ENCODE measurements at regions not wholly inside any gene's neighbourhood (a gene's known extent, or its start where the extent isn't known, plus 50 kb on each side); places are given as distances from the start of the nearest gene placed in this dataset.

DNA sequence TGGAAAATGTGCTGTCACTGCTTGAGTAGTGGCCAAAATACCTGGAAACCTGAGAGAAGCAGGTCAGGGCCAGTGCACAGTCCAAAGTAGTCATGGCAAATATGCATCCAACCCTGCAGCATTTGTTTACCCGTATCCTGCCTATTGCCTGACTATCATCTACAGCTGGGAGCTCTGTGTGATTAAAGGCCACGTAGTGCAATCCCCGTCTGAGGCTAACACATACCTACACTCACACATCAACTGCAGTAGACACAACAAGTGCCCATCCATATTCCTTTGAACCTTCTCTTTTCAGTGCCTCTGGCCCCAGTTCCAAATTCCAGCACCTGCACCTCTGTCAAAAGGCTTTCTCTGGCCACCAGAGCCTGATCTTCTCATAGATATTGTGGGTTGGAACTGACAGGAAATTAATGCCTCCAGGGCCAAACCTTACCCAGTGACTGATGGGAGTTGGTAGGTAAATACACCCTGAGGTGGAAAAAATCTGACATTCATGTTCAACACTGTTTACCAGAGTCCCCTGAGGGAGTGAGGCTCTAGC lies 383.0 kb downstream of the SETD4 start:
- H3K27ac ChIP-seq (ENCODE audit: low read depth, low read length), result no peak overlapping the region
- H3K4me3 ChIP-seq (ENCODE audit: low read depth, low read length), result no peak overlapping the region
- H3K27me3 ChIP-seq (ENCODE audit: insufficient read depth, low read length), result no peaks in the 10 kb centered on the region
- H2AFZ ChIP-seq (ENCODE audit: low read length, unreplicated experiment), result no peak overlapping the region
- H3K79me2 ChIP-seq (ENCODE audit: control insufficient read depth, insufficient read depth, low read length, unreplicated experiment), result no peaks in the 10 kb centered on the region
- no peaks in the 10 kb centered on the region for H3K4me1 ChIP-seq (ENCODE audit: control insufficient read depth, insufficient read depth, low read length, unreplicated experiment)
- no peaks in the 10 kb centered on the region for H3K36me3 ChIP-seq (ENCODE audit: insufficient read depth, low read length)

DNA sequence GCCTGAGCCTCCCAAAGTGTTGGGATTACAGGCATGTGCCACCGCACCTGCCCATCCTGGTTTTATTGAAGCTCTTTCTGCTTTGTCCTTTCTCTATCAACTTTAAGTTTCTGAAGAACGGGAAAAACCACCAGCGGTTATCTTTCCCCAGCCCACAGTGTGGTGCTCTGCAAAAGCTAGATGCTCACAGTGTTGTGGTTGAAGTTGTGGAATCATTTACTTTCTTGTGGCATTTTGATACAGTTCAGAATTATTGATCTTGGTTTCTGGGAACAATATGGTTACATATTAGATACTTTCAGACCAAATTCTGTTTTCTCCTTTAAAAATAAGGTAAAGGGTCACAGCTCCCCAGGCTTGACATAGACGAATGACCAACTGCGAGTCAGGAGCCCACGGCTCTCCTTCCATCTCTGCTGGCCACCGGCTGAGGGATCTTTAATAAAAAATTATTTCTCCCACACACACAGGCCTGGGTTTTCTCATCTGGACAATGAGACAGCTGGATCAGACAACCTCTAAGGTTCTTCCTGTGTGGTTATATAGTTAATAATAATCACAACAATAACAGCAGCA lies 385.3 kb downstream of the SETD4 start:
- no peaks in the 10 kb centered on the region for H3K4me1 ChIP-seq (ENCODE audit: control insufficient read depth, insufficient read depth, low read length, unreplicated experiment)
- H3K36me3 ChIP-seq (ENCODE audit: insufficient read depth, low read length), result no peaks in the 10 kb centered on the region

DNA sequence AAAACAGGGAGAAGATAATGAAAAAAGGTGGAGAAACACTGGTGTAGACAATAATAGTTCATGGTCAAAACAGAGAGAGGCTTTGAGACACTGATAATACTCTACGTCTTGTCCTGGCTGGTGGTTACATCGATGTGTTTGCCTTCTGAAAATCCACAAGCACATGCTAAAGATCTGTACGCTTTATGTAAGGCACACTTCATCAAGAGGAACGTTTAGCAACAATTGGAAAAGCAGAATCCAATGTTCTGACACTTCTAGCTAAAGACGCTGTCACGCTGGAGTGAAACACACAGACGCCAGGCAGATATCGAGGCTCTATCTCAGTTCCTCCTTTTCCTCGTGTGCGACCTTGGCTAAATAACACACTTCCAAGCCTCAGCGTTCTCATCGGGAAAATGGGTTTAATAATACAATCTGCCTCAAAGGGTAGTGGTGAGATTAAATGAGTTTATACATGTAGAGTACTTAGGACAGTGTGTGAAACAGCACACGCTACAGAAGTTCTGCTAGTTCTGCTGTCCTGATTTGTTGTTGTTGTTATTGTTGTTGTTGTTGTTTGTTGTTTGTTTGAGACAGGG lies 386.1 kb downstream of the SETD4 start:
- Histone ChIP-seq H3K27me3 (ENCODE audit: insufficient read depth, low read length) (no peaks in the 10 kb centered on the region), H3K4me1 (ENCODE audit: control insufficient read depth, insufficient read depth, low read length, unreplicated experiment) (no peaks in the 10 kb centered on the region), H3K79me2 (ENCODE audit: control insufficient read depth, insufficient read depth, low read length, unreplicated experiment) (no peaks in the 10 kb centered on the region), H2AFZ (ENCODE audit: low read length, unreplicated experiment) (no peak overlapping the region), H3K4me3 (ENCODE audit: low read depth, low read length) (no peak overlapping the region), H3K27ac (ENCODE audit: low read depth, low read length) (no peak overlapping the region), H3K36me3 (ENCODE audit: insufficient read depth, low read length) (no peaks in the 10 kb centered on the region)

More for the DNA sequence above, 385.3 kb downstream of the SETD4 start:
- no peak overlapping the region for H2AFZ ChIP-seq (ENCODE audit: low read length, unreplicated experiment)
- no peaks in the 10 kb centered on the region for H3K27me3 ChIP-seq (ENCODE audit: insufficient read depth, low read length)
- no peaks in the 10 kb centered on the region for H3K79me2 ChIP-seq (ENCODE audit: control insufficient read depth, insufficient read depth, low read length, unreplicated experiment)
- H3K4me3 ChIP-seq (ENCODE audit: low read depth, low read length), result no peak overlapping the region
- no peak overlapping the region for H3K27ac ChIP-seq (ENCODE audit: low read depth, low read length)

DNA sequence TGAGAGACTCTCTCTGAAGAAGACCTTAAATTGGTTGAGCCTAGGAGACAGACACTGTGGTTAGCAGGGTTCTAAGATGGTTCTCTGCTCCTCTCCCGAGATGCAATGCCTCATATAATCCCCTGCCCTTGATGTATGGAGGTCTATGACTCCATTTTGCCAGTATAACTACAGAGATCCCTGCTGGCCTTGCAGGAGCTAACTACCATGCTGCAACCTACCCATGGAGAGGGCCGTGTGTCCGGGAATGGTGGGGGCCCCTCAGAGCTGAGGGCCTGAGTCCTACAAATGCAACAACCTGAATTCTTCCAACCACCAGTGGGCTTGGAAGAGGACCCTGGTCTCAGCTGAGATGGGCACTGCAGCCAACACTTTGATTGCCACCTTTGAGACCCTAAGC lies 388.0 kb downstream of the SETD4 start:
- H3K27ac ChIP-seq (ENCODE audit: low read depth, low read length), result no peak overlapping the region
- no peaks in the 10 kb centered on the region for H3K4me1 ChIP-seq (ENCODE audit: control insufficient read depth, insufficient read depth, low read length, unreplicated experiment)
- H3K4me3 ChIP-seq (ENCODE audit: low read depth, low read length), result no peak overlapping the region
- no peak overlapping the region for H2AFZ ChIP-seq (ENCODE audit: low read length, unreplicated experiment)
- no peaks in the 10 kb centered on the region for H3K79me2 ChIP-seq (ENCODE audit: control insufficient read depth, insufficient read depth, low read length, unreplicated experiment)
- H3K36me3 ChIP-seq (ENCODE audit: insufficient read depth, low read length), result no peaks in the 10 kb centered on the region
- H3K27me3 ChIP-seq (ENCODE audit: insufficient read depth, low read length), result 0 out of 2 replicates have a peak, but pooled peaks cover 3% of the 10 kb centered on the region

DNA sequence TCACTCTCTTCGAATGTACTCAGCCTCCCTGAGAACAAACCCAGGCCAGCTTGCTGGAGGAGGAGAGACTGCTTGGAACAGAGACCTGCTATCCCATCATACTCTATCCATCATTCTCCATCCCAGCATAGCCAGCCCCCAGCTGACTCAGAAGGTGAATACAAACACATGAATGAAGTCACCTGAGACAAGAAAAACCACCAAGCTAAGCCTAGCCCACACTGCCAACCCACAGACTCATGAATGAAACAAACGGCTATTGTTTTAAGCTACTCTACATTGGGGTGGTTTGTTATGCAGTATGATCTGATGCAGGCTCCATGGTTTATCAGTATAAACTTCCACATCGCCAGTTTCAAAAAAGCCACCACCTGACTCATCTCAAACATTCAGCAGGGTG lies 395.6 kb downstream of the SETD4 start:
- no peak overlapping the region for H3K27ac ChIP-seq (ENCODE audit: low read depth, low read length)
- no peaks in the 10 kb centered on the region for H3K4me1 ChIP-seq (ENCODE audit: control insufficient read depth, insufficient read depth, low read length, unreplicated experiment)
- H3K36me3 ChIP-seq (ENCODE audit: insufficient read depth, low read length), result no peaks in the 10 kb centered on the region
- H2AFZ ChIP-seq (ENCODE audit: low read length, unreplicated experiment), result no peak overlapping the region
- H3K4me3 ChIP-seq (ENCODE audit: low read depth, low read length), result no peak overlapping the region
- H3K27me3 ChIP-seq (ENCODE audit: insufficient read depth, low read length), result peaks cover 18% of the 10 kb centered on the region; the same call in 1 of the 2 replicates
- H3K79me2 ChIP-seq (ENCODE audit: control insufficient read depth, insufficient read depth, low read length, unreplicated experiment), result no peaks in the 10 kb centered on the region

DNA sequence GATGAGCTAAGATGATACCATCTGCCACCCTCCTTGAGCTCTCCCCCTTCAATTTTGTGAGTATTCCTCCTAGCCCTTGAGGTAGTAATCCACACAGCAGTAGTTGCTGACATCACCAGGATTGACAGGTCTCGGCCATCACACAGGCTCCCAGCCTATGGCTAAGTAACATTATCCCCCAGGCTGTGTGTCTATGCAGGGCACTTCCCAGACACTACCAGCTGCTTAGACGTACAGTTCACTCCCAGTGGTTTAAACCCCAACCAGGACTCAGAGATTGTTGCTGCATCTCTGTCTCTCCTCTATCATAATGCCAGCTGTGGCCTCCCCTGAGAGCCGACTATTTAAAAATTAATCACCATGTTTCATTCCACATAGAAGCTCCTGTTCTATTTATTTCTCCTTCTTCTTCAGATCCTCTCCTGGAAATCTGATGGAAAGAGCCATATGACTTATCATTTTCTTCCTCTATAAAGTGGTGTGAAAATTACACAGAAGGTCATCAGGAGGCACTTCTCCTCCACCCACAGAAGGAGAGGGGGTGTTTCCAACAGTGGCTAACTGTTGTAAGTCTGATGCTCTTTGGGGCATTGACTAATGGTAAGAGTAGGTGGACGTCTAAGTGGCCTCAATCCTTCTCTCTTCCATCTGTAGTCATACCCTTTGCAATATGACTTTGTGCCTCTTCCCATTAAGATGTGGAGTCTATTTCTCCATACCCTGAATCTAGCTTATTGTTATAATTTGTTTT lies 396.3 kb downstream of the SETD4 start:
- Histone ChIP-seq H3K79me2 (ENCODE audit: control insufficient read depth, insufficient read depth, low read length, unreplicated experiment) (no peaks in the 10 kb centered on the region), H3K27me3 (ENCODE audit: insufficient read depth, low read length) (peaks cover 18% of the 10 kb centered on the region; the same call in 1 of the 2 replicates), H3K4me1 (ENCODE audit: control insufficient read depth, insufficient read depth, low read length, unreplicated experiment) (no peaks in the 10 kb centered on the region), H2AFZ (ENCODE audit: low read length, unreplicated experiment) (no peak overlapping the region), H3K4me3 (ENCODE audit: low read depth, low read length) (no peak overlapping the region), H3K27ac (ENCODE audit: low read depth, low read length) (no peak overlapping the region), H3K36me3 (ENCODE audit: insufficient read depth, low read length) (no peaks in the 10 kb centered on the region)

DNA sequence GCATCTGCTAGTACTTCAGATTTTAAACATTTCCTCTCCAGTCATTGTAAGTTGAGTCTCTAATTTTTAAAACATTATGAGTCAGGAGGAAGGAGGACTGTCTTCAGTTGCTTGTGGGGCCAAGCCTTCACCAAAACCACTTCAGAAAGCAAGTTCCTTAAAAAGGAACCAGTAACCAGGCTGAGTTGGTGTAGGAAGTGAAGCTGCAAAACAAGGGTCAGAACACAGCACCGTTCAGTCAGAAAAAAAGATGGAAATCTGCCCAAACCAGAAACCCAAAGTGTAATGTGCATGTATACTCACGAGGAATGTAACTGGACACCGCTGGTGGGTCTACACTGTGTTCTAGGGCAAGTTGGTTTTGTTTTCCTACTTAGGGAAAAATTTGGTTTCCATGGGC lies 402.1 kb downstream of the SETD4 start:
- H3K27ac ChIP-seq (ENCODE audit: low read depth, low read length), result peak overlapping the region; percentile 78

DNA sequence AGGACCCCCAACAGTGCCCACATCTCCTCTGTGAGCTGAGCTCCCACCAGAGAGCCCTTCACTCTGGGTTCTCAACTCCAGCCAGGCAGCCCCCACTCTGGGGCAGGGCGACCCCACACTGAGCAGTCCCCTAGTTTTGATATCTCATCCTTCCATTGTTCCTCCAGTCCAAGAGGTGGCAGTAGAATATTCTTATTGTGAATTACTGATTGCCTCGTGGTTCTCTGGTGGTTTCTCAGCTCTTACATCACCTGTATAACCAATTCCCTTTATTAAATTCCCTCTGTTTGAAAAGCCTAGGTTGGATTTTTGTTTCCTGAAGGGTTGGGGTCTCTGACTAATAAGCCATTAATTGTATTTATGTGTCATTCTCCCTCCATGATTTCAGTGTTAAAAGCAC lies 407.5 kb downstream of the SETD4 start:
- no peak overlapping the region for H3K4me3 ChIP-seq (ENCODE audit: low read depth, low read length)
- H3K79me2 ChIP-seq (ENCODE audit: control insufficient read depth, insufficient read depth, low read length, unreplicated experiment), result no peaks in the 10 kb centered on the region
- H3K4me1 ChIP-seq (ENCODE audit: control insufficient read depth, insufficient read depth, low read length, unreplicated experiment), result peaks cover 10% of the 10 kb centered on the region
- no peaks in the 10 kb centered on the region for H3K27me3 ChIP-seq (ENCODE audit: insufficient read depth, low read length)
- H3K27ac ChIP-seq (ENCODE audit: low read depth, low read length), result no peak overlapping the region
- H3K36me3 ChIP-seq (ENCODE audit: insufficient read depth, low read length), result no peaks in the 10 kb centered on the region
- no peak overlapping the region for H2AFZ ChIP-seq (ENCODE audit: low read length, unreplicated experiment)

More for the DNA sequence above, 402.1 kb downstream of the SETD4 start:
- no peaks in the 10 kb centered on the region for H3K79me2 ChIP-seq (ENCODE audit: control insufficient read depth, insufficient read depth, low read length, unreplicated experiment)
- no peaks in the 10 kb centered on the region for H3K27me3 ChIP-seq (ENCODE audit: insufficient read depth, low read length)
- no peaks in the 10 kb centered on the region for H3K36me3 ChIP-seq (ENCODE audit: insufficient read depth, low read length)
- peak overlapping the region; percentile 99 for H2AFZ ChIP-seq (ENCODE audit: low read length, unreplicated experiment)
- H3K4me3 ChIP-seq (ENCODE audit: low read depth, low read length), result peak overlapping the region; percentile 37; the same call in 1 of the 2 replicates
- H3K4me1 ChIP-seq (ENCODE audit: control insufficient read depth, insufficient read depth, low read length, unreplicated experiment), result peaks cover 14% of the 10 kb centered on the region

DNA sequence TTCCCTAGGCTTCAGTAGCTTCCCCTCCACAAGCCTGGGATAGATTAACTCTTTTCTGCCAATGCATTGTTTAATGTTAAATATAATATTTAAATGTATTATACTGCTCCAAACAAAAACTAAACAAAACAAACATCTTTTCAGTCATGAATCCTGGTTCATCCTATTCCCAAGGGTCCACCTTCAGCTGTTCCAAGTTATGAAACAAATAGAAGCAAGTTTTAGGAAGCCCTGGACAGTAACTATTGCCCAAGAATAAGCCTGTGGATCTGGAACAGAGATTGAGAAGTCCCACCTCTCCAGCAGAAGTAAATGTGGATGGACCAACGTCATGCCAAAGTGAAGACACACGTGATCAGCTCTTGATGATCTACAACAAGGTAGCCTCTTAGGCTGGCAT lies 408.1 kb downstream of the SETD4 start:
- H3K36me3 ChIP-seq (ENCODE audit: insufficient read depth, low read length), result no peaks in the 10 kb centered on the region
- H3K4me1 ChIP-seq (ENCODE audit: control insufficient read depth, insufficient read depth, low read length, unreplicated experiment), result peaks cover 7% of the 10 kb centered on the region
- no peaks in the 10 kb centered on the region for H3K79me2 ChIP-seq (ENCODE audit: control insufficient read depth, insufficient read depth, low read length, unreplicated experiment)
- no peaks in the 10 kb centered on the region for H3K27me3 ChIP-seq (ENCODE audit: insufficient read depth, low read length)
- H3K27ac ChIP-seq (ENCODE audit: low read depth, low read length), result no peak overlapping the region
- no peak overlapping the region for H3K4me3 ChIP-seq (ENCODE audit: low read depth, low read length)
- no peak overlapping the region for H2AFZ ChIP-seq (ENCODE audit: low read length, unreplicated experiment)

DNA sequence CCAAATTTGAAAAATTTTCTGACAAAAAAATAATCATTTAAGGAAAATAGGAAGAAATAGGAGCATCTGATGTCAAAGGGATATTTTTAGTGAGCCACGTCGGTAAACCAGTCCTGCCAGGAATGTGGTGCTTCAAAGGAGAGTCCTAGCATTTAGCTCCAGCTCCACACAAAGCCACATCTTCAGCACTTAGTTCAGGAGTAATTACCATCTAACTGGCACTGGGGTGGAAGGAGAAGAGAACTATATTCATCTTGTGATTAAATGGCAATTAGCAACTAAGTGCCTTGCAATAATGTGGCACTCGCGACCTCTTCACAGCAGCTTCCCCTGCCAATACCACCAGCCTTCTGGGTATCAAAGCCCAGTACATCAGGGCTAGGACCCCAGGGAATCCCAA lies 409.1 kb downstream of the SETD4 start:
- Histone ChIP-seq H3K4me1 (ENCODE audit: control insufficient read depth, insufficient read depth, low read length, unreplicated experiment) (peaks cover 15% of the 10 kb centered on the region), H3K79me2 (ENCODE audit: control insufficient read depth, insufficient read depth, low read length, unreplicated experiment) (no peaks in the 10 kb centered on the region), H3K4me3 (ENCODE audit: low read depth, low read length) (no peak overlapping the region), H2AFZ (ENCODE audit: low read length, unreplicated experiment) (no peak overlapping the region), H3K27me3 (ENCODE audit: insufficient read depth, low read length) (no peaks in the 10 kb centered on the region), H3K36me3 (ENCODE audit: insufficient read depth, low read length) (no peaks in the 10 kb centered on the region), H3K27ac (ENCODE audit: low read depth, low read length) (no peak overlapping the region)

Data from ACC112 (cell line).